ENCODE measurements at regions not wholly inside any gene's neighbourhood (a gene's known extent, or its start where the extent isn't known, plus 50 kb on each side); places are given as distances from the start of the nearest gene placed in this dataset.

DNA sequence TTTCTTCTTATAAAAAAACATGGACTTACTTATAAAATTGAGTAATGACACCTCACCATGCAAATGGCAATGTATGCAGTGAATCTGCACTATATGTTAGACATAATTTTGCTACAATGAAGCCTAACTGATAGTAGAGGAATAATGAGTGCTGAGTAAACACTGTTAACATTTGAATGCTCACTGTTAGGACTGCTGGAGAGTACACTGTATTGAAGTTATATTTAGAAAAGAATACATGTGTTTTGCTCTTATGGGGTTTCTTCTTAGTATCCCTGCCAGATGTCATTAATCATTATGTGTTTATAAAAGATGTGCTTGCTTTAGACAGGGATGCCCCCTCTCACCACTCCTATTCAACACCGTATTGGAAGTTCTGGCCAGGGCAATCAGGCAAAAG is 111.1 kb upstream of the ZP4 start:
- no peak for DNase-seq (ENCODE audit: low read depth, low spot score)
- H3K27ac ChIP-seq = no peak overlapping the region

DNA sequence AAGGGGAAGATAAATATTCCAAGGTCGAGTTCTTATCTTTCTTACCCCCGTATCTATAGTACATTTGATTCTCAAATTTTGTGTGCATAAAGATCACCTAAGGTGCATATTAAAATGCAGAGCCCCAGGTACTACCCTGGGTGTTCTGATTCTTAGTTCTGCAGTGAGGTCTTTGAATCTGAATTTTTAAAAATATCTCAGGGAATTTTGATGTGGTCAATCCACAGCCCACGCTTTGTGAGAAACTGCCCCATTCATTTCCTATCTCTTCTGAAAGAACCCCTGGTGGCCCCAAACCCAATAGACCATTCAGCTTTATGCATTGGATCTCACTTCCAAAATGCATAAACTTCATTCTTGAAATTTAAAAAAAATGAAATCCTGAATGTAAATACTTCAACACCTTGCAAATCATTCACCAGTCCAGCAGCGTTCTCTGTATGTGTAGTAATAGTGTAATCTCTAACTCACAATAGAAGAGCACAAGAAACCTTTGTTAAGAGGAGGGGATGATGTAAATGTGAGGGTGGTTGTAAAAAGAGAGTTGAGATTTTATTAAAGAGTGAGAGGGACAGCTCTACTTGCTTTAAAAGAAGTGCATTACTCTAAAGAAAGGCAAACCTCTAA is 108.8 kb upstream of the ZP4 start:
- H3K27ac ChIP-seq = no peak overlapping the region
- no peak for DNase-seq (ENCODE audit: low read depth, low spot score)

- DNase-seq (ENCODE audit: low read depth, low spot score) = no peak
- no peak overlapping the region for H3K27ac ChIP-seq
These were observed 107.9 kb upstream of the ZP4 start for GRCh38 chr1:237998581-237998980.

GRCh38 chr1:237983496-237983895 is 92.8 kb upstream of the ZP4 start:
- no peak for DNase-seq (ENCODE audit: low read depth, low spot score)
- H3K27ac ChIP-seq = no peak overlapping the region

DNA sequence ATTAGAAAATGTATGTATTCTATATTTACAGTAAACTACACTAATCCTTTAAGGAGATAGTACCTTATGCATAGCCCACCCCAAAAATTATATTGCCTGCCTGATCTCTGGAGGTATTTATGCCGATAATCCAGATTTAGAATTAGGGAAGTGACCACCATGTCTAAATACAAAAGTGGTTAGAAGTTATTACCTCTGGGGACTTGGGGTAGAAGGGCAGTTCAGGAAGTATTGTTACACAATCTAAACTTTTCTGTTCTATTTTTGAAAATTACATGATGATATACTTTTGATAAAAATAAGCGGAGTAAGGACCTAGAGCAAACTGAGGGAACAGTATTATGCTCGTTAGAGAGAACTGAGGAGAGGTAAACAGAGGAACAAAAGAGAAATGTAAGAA is 90.5 kb upstream of the ZP4 start:
- no peak overlapping the region for H3K27ac ChIP-seq
- DNase-seq (ENCODE audit: low read depth, low spot score) = no peak

DNA sequence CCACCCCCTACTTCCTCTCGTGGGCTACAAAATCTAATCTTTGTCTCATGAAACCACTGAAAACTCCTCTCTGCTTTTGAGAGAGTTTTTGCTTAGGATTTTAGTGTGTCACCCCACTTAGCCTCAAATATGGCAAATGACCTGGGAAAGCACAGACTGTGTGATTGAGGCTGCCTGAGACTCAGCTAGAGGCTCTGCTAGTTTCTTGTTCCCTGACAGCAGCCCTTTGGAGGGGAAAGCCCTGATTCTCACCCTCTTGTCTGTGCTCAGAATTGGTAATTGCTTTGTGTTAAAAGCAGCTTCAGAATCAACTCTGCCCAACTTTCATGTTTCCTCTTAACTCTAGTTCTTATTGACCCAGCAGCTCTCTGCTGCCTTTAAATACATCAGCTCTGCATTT is 85.6 kb upstream of the ZP4 start:
- no peak for DNase-seq (ENCODE audit: low read depth, low spot score)

GRCh38 chr1:237975903-237976302 is 85.2 kb upstream of the ZP4 start:
- no peak overlapping the region for H3K27ac ChIP-seq
- no peak for DNase-seq (ENCODE audit: low read depth, low spot score)

More for the DNA sequence above, 85.6 kb upstream of the ZP4 start:
- no peak overlapping the region for H3K27ac ChIP-seq

GRCh38 chr1:237975376-237975775 is 84.7 kb upstream of the ZP4 start:
- H3K27ac ChIP-seq = no peak overlapping the region
- no peak for DNase-seq (ENCODE audit: low read depth, low spot score)

- DNase-seq (ENCODE audit: low read depth, low spot score) = no peak
- H3K27ac ChIP-seq = no peak overlapping the region
These were observed 81.5 kb upstream of the ZP4 start for GRCh38 chr1:237972186-237972585.

DNA sequence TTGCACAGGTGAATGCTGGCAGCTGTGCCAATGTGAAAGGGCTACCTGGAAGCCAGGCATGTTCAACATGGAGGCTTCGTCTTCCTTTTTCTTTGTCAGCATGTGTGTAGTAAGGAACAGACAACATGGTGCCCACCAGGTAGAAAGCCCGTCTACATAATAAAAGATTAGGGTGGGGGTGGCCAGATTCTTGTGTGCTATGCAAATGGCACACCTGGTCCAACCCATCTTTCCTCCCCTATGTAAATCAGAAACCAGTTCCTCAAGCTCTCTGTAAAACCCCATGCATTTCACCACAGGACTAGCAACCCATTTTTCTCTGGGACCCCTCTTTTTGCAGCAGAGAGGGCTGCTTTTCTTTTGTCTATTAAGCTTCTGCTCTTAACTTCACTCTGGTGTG is 72.3 kb upstream of the ZP4 start:
- DNase-seq (ENCODE audit: low read depth, low spot score) = no peak

GRCh38 chr1:237961754-237962153 is 71.0 kb upstream of the ZP4 start:
- H3K27ac ChIP-seq = no peak overlapping the region
- no peak for DNase-seq (ENCODE audit: low read depth, low spot score)

More for the DNA sequence above, 72.3 kb upstream of the ZP4 start:
- no peak overlapping the region for H3K27ac ChIP-seq

DNA sequence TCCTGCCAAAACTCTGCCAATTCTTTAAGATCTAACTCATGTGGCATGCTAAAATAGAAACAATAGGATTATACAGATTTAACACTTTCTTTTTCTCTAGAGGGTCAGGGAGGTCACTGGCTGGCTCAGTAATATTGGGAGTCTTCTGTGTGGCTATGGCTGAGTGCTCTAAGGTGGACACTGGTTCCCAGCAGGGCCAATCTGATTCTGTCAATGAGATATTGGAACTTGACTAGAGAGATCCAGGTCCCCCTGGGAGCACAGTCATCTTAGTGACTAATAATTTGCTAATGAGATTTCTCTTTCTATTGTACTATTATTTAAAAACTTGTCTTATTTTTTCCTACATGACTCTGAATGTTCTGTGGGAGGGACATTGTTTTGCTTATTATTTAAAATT is 69.1 kb upstream of the ZP4 start:
- no peak overlapping the region for H3K27ac ChIP-seq
- DNase-seq (ENCODE audit: low read depth, low spot score) = no peak

- no peak for DNase-seq (ENCODE audit: low read depth, low spot score)
- no peak overlapping the region for H3K27ac ChIP-seq
These were observed 62.5 kb upstream of the ZP4 start for GRCh38 chr1:237953238-237953637.
